NCI-H2227 (cell line): ENCODE measurements at regions not wholly inside any gene's neighbourhood (a gene's known extent, or its start where the extent isn't known, plus 50 kb on each side); places are given as distances from the start of the nearest gene placed in this dataset.
A peak's percentile ranks its signal among the peaks of the same experiment; 100 is the strongest.

Experiments used
- DNase-seq: peaks from one replicate; lab custom pipeline; 2025; ENCODE audit not compliant: unreplicated experiment; lab: John Stamatoyannopoulos, UW

DNA sequence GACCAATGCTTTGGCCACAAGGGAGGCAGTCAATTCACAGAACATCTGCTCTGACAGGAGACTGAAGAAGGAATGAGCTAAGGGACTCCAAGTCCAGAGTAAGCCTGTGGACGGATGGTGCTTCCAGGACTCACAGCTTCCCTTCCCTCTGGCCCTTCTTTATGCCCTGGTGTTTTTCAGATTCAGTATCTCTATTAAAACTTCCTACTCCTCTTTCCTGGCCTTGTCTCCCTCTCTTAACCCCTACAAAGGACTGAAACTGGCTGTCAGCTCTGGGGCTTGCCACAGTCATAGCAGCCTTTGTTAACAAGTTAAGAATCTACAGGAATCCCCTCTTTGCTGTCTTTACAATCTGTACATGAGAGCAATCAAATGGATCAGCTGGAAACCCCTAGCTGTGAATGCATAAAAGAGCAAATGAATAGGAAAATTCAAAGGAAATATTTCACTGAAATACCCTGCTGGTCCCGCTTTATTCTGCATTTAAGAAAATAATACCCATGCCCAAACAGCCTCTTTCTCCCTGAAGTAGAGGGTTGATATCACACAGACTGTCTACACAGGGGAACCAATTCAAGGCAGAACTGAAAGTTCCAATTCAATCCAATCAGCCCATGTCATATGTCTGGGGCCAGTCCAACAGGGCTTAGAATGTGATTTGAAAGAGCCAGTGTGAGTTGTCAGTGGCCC is 192.3 kb downstream of the MZT1 start:
- DNase-seq: no peak

DNA sequence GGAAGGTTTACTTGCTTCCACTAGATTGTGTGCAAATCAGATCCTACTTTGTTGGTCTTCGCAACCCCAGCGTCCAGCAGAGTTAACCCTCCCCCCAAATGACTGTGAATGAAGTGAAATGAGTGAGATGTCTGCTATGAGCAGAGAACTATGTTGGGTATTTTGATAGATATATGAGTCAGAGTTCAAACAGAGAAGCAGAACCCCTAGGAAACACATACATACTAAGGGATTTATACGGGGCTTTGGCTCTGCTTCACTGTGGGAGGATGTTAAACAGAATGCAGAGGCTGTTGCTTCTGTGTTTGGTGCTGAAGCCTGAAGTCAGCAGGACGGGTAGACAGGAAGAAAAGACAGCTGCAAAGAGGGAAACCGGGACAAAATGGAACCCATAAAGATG is 197.0 kb downstream of the MZT1 start:
- no peak for DNase-seq

DNA sequence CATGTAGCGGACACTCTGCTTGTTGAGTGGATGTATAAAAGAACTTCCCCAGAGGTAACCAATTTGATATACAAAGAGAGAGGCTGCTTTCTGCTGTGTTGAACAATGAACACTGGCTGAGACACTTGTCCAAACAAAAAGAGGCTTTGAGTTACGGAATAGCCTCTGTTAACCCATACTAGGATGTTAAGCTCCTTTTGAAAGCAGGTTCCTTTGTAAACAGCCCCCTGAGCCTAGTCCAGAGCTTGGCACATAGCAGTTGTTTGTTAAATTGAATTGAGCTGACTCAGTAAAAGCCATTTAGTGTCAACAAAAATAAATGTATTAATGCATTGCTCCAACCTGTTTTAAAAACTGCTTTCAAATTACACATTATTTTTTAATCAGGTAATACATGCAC is 200.1 kb downstream of the MZT1 start:
- no peak for DNase-seq

DNA sequence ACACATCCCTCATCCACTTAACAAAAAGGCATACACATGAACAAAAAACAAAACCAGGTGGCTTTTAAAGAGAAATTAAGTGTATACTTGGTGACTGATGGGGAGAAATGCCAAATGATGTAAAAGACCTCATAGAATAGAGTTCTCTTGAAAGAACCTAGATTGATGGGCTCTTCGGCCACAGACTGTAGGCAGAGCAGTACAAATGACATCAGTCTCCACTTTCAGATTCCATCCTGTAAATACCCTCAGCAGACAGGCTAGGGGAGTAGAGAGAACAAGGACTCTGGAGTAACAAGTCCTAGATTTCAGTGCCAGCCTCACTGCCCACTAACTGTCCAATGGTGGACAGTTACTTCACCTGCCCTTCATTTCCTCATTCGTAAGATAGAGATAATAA is 203.8 kb downstream of the MZT1 start:
- DNase-seq: no peak

DNA sequence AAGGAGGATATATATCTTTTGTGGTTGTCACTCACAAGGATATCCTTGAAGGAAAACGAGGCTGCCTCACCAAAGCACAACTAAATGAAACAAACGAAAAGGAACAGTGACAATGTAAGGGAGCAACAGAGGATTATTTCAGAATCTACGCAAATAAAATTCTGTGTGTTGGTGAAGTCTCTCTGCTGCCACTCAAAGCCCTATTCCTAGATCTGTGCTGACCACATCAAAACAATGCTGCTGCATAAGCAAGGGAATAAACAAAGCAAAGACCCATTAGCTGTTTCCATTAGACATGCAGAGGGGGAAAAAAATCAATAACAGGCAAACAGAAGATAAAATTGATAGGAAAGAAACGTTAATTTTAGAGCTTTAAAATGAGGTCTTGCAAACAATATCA is 204.4 kb downstream of the MZT1 start:
- no peak for DNase-seq

DNA sequence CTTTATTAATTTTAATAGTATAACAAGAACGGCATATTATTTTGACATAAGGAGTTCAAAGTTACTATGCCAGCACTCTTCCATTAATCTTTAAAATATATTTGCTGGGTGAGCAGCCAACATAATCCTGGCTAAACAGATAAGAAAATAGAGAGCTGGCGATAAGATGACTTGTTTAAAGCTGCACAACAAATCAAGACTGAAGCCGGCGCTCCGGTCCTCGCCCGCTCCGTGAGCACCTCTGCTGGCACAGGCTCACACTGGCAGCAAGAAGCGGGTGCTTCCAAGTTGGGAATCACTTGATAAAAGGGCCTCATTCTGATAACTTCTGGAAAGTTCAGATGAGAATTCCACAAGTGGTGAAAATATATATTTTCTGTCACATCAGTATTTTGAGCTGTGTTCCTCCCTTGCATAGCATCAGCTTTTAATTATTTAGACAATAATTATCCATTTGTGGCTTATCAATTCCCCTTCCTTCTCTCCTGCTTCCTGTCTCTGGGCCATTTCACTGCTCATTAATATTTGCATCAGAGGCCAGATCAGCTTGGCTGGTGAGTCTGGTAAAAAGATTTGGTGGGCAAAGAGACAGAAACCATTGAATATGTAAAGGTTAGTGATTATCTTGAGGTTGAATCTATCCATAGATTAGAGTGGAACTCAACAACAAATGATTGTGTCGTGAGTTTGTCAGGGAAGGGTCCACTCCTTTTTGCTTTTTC is 205.3 kb downstream of the MZT1 start:
- DNase-seq: no peak

DNA sequence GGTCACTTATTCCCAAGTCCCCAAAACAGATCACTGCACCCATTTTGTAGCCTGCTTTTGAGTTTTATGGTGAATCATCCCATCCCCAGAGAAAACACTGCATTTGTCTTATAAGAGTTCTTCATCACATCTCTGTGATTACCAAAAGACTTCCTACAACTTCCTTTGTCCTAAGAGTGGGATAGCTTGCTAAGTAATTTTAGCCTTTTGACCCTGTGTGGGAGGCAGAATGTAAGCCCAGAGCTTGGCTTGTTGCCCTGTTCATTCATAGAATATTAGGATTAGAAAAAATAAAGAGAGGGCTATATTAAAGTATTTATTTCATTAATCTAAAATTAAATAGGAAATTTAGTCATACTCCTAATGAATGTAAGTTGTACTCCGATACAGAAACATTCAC is 213.3 kb downstream of the MZT1 start:
- no peak for DNase-seq

DNA sequence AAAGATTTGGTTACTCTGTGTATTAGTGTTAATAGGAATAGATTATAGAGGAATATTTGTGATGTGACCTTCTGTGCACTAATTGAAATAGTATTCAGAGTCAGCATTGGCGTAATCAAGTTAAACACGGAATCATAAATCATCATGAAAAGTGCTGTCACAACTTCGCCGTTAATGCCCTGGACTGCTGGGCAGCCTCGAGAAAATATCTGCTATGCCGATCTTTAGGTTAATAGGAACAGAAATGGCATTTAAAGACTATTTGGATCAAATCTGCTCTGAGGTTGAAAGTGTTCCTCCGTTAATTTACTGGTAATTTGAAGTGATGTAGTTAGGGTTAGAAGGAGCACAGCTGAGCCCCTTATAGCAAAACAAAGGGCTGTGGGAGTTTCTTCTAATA is 219.0 kb downstream of the MZT1 start:
- DNase-seq: no peak

DNA sequence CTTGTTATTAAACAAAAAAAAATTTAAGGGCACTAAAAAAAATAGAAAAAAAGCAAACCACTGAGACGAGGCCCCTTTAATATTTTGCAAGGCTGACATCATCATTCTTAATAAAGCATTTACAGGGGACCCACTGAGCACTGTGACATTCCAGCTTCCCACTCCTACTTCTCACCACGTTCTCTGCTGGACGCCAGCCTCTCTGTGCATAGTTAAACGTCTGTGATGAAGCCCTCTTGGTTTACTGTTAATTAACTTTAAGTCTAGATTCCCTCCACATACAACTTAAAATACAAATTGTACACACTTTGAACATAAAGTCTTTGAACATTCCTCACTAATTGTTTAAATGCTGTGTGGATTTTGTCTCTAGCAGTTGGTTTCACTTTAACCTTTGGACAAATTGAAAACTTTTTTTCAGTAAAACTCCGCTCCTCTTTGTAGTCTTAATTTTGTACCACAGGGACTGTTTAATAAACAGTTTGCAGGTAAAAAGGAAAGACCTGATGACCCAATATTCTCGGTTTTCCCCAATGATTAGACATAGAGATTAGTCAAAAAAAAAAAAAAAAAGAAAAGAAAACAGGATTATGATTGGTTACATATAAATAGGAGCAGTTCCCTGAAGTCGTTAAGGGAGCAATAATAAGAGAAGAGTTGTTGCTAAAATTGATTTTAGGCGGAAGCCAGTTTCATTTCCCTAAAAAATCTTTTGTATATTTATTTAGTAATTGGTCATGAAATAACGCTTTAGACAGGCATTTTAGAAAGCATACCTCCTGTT is 219.8 kb downstream of the MZT1 start:
- DNase-seq: no peak

DNA sequence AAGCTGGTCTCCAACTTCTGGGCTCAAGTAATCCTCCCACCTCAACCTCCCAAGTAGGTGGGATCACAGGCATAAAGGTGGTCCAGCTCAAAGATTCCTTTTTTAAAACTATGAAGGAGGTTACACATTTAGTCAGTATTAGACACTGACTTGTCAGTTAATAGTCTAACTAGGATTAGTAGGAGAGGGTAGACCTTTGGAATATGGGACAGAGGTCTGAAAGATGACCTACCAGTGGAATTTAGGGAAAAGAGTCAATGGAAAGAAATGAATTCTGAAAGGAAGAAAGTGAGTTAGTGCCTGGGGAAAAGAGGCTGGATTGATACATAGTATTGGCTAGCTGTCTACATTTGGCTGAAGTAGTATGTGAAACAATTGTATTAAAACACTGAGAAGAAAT is 220.7 kb downstream of the MZT1 start:
- DNase-seq: no peak

DNA sequence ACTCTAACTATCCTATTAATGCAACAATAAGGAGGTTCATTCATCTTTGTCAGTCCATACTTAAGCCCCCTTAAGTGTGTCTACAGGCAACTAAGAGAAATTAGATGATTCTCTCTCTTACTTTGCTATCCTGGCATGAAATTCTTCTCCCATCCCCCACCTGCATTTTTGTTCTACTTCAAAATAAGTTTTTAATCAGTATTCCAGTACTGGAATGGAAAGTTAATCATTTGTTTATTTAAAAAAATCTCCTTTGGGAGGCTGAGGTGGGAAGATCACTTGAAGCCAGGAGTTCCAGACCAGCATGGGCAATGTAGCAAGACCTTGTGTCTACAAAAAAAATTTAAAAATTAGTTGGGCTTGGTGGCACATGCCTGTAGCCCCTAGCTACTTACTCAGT is 222.1 kb downstream of the MZT1 start:
- no peak for DNase-seq

DNA sequence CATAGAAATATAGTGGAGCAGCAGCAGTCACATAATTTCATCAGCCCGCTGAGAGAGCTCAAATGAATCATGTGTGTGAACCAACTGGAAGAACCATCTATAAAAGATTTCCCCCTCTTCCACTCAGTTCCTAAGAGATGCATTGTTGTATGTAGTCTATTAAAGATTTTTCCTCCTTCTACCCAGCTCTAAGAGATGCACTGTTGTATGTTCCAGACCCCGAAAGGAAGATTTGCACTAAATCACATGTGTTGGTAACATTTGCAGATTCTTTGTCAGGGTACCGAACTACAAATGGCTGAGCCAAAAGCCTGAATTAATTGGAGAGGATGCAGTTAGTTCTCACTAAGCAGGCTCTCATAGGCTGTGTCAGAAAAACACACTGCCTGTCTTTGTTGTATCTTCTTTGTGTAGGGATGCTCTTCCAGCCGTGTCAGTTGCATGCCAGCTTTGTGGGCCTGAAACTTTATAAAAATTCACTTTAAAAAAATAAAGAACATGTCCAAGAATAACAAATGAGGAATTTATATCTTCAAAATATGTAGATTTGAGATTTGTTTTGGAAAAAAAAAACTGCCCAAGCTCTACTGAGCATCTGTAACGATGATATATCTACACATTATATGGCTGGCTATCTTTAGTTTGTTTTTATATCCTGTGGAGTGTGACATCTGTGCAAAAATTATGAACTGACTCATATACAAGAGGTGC is 223.1 kb downstream of the MZT1 start:
- DNase-seq: peak; percentile 24

DNA sequence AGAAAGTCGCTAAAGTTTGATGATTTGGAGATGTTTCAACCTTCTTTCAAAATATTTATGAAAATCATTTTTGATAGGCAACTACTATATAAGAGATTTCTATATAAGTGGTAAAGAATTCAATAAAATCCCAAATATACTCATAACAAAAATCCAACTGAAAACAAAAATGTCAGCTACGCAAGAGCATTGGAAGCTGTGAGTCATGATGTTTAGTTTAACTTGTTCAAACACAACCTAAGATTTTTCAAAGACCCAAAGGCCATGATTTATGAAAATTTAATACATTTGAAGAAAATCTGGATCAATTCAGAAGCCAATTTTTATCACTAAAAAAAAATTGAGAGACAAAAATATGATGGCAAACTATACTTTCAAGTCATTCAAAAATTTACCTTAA is 226.6 kb downstream of the MZT1 start:
- no peak for DNase-seq

DNA sequence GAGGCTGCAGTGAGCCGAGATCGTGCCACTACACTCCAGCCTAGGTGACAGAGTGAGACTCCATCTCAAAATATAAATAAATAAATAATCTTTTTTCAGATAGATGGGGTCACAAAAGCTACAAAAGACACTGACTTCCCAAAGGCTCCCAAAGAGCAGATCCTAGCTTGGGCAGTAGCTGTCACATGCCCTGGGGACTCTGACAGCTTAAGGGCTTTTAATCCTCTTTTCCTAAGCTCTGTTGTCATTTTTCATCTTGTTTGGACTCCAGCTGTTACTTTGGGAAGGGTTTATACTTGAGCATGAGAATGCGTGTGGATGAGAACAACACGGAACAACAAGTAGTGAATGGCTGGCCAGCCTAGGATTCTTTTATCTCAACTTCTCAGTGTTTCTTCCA is 231.7 kb downstream of the MZT1 start:
- DNase-seq: no peak

DNA sequence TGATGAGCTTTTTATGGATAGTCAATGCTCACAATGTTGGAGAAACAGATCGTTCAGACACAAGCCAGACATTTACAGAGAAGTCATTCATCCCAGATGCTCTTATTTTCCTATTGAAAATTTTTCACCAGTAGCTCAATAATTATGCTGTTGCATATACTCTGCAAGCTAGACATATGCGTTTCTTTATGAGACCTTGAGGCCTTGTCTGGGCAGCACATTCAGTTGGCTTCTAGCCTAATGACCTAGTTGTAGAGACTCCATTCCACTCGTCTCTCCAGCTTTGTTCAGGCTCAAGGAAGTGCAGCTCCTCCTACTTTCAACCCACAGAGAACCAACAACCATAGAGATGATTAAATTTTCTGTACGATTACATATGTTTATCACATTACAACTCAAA is 237.7 kb downstream of the MZT1 start:
- DNase-seq: no peak

DNA sequence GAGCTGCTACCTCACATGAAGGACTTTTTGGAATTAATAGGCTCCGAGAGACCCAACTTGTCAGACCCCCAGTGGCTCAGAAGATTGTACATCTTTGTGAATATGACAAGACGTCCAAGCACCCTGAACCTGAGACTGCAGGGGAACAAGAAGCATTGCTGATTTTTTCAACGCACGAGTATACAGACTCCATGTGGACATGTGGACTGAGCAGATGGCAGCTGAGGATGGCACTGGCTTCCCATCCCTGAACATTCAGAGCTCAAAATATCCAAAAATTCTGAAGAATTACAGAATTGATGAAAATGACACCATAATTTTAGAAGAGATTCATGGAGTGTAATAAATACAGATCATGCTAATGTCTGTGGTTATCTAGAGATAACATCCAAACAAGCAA is 254.1 kb downstream of the MZT1 start:
- DNase-seq: no peak

DNA sequence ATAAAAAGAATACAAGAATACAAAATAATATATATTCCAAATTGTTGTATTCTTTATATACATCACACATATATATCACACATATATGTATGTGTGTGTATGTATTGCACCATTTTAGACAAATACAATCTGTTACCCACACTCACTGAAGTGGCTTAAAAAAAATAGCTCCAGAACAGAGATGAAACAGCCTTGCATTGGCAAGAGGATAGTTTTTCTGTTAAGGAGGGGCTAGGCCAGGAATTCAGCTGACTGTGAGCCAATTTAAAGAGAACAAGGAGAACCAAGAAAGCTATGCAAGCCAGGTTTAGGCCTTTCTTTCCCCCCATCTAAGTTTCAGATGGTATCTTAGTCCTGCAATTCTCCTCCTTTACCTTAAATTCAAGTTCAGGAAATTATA is 257.5 kb downstream of the MZT1 start:
- DNase-seq: no peak

DNA sequence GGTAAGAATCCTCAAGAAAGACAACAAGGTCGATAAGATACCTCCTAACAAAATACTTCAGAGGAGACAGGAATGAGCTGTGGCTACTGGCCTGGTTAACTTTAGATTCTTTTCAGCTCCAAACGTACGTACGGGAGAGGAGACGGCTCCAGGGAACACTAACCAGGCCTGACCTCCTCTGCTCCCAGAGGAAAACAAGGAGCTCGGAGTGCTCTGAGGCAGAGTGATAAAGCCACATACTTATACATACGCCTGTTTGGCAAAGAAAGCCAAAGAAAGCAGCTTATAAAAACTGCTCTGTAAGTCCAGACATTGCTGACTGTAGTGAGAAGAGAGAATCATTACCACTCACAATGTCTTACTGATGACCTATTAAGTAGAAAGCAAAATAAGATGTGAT is 263.9 kb downstream of the MZT1 start:
- peak; percentile 2 for DNase-seq

DNA sequence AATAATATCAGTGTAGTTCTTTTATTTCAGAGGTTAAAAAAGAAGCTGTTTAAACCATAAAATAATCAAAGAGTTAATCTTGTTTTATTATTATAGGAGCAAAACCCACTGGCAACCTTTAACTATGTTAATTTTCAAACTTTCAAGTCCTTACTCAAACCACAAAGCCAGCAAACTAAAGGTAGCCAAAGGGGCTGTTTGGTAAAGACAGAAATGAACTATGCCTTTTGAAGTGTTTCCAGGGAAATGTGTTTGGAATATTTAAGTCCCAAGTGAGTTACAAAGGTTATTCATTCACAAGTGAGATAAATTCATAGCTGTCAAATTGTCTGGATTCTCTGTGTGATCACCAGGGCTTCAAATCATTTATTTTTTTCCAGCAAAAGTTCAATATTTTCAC is 264.7 kb downstream of the MZT1 start:
- DNase-seq: no peak

DNA sequence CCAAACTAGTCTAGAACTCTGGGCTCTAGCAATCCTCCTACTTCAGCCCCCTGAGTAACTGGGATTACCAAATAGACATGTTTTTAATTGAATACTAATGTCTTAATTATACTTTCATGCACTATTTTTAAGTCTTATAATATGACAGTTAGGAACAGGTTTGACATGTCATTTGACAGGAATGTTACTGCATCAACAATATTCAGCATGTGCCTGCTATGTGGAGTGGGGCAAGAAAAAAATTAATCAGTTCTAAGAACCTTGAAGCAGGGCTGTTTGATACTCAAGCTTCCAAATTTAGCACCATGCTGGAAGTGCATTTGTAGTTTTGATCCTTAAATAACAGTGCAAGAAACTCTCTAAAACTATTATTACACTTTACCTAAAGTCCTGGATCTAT is 265.3 kb downstream of the MZT1 start:
- DNase-seq: no peak

DNA sequence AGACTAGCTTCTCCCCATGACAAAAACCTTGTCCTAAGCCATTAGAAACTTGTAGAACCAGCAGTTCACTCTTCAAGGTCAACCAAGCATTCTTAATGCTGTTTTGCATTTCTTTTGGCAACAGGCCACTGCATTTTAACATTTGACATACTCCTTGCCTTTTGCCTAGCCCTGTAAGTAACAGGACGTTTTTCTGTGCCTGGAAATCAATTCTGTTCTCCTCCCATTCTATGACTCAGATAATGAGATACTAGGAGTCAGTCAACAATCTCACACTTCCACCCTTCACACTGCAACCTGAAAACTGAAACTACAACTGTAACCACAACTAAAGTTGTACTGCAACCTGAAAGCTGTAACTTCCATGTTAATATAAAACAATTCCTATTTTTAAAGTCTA is 268.7 kb downstream of the MZT1 start:
- DNase-seq: no peak

DNA sequence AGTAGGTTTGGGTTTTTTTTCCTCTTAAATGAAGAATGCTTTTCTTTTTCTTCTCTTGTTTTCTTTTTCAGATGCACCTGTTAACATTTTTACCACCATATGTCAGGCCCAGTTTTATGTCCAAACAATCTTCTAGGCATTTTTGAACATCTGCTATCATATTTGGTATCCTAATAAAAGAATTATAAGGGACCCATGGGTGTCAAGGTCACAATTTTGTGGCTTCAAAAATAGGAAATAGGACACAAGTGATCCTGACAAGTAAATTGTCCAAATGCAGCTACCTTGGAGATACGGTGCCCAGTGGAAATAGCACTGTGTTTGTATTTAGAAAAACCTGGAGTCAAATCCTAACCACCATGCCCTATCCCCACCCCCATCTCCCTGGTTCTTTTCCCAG is 270.3 kb downstream of the MZT1 start:
- DNase-seq: no peak
